ENCODE measurements at regions not wholly inside any gene's neighbourhood (a gene's known extent, or its start where the extent isn't known, plus 50 kb on each side); places are given as distances from the start of the nearest gene placed in this dataset.

DNA sequence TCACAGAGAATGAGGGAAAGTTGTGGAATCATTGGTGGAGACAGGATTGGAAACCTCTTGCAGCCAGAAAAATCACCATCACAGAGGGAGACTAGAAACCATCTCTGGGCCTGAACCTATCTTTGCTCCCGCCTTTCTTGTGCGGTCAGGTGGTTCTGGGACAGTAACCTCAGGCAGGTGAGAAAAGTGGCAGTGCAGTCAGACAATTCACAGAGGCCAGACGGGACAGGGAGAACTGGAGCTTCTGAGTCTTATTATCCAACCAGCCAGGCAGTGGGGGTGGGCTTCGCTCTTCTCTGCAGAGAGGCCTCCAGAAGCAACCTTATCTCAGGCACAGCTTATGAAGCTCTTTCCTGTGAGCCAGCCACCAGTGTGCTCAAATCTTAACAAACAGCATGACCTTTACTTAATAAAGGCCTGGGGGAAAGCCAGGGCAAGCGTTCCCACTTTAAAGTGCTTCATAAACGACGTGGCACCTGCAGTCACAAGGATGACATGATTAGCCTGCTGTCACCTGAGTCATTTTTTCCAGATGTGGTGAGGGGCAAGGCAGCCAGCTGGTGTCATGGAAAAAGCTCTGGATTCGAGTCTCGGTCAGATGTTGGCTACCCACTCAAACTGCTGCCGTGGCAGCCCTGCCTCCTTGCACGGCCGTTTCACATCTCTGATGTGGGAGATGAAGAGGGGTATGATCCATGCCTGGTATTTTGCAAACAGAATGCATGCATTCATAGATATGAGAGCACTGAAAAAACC, 109.7 kb downstream of the B3GNT2 start (continued):
- TF ChIP-seq, protein P1, sequence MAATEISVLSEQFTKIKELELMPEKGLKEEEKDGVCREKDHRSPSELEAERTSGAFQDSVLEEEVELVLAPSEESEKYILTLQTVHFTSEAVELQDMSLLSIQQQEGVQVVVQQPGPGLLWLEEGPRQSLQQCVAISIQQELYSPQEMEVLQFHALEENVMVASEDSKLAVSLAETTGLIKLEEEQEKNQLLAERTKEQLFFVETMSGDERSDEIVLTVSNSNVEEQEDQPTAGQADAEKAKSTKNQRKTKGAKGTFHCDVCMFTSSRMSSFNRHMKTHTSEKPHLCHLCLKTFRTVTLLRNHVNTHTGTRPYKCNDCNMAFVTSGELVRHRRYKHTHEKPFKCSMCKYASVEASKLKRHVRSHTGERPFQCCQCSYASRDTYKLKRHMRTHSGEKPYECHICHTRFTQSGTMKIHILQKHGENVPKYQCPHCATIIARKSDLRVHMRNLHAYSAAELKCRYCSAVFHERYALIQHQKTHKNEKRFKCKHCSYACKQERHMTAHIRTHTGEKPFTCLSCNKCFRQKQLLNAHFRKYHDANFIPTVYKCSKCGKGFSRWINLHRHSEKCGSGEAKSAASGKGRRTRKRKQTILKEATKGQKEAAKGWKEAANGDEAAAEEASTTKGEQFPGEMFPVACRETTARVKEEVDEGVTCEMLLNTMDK (IDR thresholded peaks at IDR 0.05; ENCODE audit: borderline replicate concordance, insufficient read depth, low read depth, low read length, poor library complexity, severe bottlenecking) = no peak
- TF ChIP-seq HDAC8 (tag; IDR thresholded peaks at IDR 0.05) = no peak
- TF ChIP-seq KDM1A (IDR thresholded peaks at IDR 0.05) = peak; percentile 95
- peak; percentile 89; the same call in 1 of the 2 replicates for TF ChIP-seq ZBTB7A (IDR thresholded peaks at IDR 0.05; ENCODE audit: borderline replicate concordance, control insufficient read depth, low read depth, low read length)
- TF ChIP-seq, protein P2, sequence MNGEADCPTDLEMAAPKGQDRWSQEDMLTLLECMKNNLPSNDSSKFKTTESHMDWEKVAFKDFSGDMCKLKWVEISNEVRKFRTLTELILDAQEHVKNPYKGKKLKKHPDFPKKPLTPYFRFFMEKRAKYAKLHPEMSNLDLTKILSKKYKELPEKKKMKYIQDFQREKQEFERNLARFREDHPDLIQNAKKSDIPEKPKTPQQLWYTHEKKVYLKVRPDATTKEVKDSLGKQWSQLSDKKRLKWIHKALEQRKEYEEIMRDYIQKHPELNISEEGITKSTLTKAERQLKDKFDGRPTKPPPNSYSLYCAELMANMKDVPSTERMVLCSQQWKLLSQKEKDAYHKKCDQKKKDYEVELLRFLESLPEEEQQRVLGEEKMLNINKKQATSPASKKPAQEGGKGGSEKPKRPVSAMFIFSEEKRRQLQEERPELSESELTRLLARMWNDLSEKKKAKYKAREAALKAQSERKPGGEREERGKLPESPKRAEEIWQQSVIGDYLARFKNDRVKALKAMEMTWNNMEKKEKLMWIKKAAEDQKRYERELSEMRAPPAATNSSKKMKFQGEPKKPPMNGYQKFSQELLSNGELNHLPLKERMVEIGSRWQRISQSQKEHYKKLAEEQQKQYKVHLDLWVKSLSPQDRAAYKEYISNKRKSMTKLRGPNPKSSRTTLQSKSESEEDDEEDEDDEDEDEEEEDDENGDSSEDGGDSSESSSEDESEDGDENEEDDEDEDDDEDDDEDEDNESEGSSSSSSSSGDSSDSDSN (IDR thresholded peaks at IDR 0.05; ENCODE audit: borderline replicate concordance in 1 of 2, low read depth in 2 of 2, low read length in 2 of 2) = peak in 1 of 2 experiments; percentile 62; a peak in 1 of 4 replicates
- TF ChIP-seq CC2D1A (IDR thresholded peaks at IDR 0.05) = peak; percentile 47; the same call in 1 of the 2 replicates
- TF ChIP-seq ARID1B (IDR thresholded peaks at IDR 0.05) = peak; percentile 80
- peak; percentile 74 for TF ChIP-seq STAT5A (IDR thresholded peaks at IDR 0.05; ENCODE audit: borderline replicate concordance, low read length)
- TF ChIP-seq GABPB1 (CRISPR knock-in tag; IDR thresholded peaks at IDR 0.05) = no peak
